ENCODE measurements at regions not wholly inside any gene's neighbourhood (a gene's known extent, or its start where the extent isn't known, plus 50 kb on each side); places are given as distances from the start of the nearest gene placed in this dataset.

GRCh38 chr3:6119367-6119766 lies 741.5 kb upstream of the GRM7 start:
- DNase-seq (ENCODE audit: low spot score in 2 of 2) (no peak), FAIRE-seq (no peak)

DNA sequence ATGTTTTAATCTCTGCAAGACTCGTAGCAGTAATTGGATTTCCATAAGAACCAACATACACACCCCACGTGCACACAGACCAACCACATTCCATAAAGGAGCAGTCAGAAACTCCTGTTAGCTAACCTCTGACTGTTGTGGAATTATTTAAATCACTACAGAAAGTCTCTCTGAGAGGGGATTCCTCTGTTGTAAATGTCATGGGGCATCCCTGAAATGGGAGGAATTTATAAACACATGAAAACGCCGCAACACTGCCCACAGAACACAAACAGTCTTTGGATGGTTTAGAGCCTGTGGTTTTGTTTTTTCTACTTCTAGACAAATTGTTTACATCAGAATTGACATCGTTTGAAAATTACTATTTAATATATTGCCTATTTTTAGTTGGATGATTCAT lies 740.1 kb upstream of the GRM7 start:
- no peak for DNase-seq (ENCODE audit: low spot score in 2 of 2)
- FAIRE-seq, result no peak

- no peak for DNase-seq (ENCODE audit: low spot score in 2 of 2)
- no peak for FAIRE-seq
Observed at GRCh38 chr3:6124875-6125274, 736.0 kb upstream of the GRM7 start.

- no peak for FAIRE-seq
- no peak for DNase-seq (ENCODE audit: low spot score in 2 of 2)
Observed at GRCh38 chr3:6125520-6125919, 735.4 kb upstream of the GRM7 start.

- DNase-seq (ENCODE audit: low spot score in 2 of 2), result no peak
- FAIRE-seq, result no peak
Observed at GRCh38 chr3:6132684-6133432, 728.1 kb upstream of the GRM7 start.

DNA sequence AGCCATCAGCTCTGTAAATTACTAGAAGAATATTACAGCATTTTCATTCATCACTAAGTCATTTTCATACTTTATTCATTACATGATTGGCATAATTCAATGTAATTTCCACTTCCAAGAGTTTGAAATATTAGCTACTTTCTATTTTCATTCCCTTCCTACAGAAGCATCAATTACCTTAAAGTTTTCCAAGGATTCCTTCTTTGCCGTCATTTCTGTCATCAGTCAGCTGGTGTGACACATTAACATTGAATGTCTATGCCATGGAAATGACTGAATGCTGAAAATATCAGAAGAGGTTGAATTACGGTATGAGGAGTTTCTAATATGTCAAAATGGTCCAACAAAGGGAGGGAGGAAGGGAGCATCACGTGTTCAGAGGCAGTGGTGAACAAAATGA lies 718.2 kb upstream of the GRM7 start:
- no peak for FAIRE-seq
- DNase-seq (ENCODE audit: low spot score in 2 of 2), result no peak

- no peak for FAIRE-seq
- DNase-seq (ENCODE audit: low spot score in 2 of 2), result no peak
Observed at GRCh38 chr3:6147883-6148282, 713.0 kb upstream of the GRM7 start.

DNA sequence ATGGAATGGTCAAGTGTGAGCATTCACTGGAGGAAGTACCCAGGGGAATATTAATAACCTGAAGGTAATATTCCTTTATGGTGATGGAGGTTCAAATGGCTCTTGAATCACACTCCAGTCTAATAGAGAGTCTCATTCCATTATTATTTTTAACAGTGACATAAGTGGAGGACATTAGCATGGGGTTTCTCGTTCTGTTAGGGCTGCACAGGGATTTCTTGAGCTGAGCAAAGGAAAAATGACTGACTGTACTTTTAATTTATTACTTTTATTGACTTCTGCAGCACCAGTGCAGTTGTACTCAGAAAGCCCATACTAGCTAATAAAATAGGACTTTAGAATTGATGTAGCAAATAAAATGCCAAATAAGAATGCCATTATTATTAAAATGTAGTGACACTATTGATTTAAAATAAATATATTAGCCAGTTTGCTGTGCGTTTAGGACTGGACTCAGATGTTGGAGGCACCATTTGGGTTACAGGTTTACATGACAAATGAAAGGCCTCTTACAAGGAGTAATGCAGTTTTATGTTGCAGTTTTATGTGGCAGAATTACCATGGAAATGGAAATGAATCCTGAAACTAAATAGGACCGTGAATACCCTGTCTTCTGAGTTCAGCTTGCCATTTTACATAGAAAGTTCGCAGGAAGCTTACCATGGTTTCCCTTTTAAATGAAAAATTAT lies 705.1 kb upstream of the GRM7 start:
- DNase-seq (ENCODE audit: low spot score in 2 of 2) (no peak), FAIRE-seq (no peak)

DNA sequence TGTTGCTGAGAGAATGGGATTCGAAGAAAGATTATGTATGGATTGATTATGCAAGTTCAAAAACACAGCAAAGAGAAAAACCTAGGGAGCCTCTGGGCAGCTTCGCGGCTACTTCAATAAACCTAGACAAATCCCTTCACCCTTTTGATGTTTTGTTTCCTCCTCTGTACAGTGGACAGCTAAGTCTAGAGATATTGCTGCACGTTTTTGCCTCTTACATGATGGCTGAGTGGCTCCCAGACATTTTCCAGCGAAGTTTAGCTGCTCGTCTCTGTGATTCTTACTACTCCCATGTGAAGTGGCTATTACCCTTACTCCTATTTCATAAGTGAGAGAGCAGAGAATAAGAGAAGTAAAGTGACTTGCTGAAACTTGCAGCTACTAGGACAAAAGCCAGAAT lies 695.0 kb upstream of the GRM7 start:
- FAIRE-seq, result no peak

DNA sequence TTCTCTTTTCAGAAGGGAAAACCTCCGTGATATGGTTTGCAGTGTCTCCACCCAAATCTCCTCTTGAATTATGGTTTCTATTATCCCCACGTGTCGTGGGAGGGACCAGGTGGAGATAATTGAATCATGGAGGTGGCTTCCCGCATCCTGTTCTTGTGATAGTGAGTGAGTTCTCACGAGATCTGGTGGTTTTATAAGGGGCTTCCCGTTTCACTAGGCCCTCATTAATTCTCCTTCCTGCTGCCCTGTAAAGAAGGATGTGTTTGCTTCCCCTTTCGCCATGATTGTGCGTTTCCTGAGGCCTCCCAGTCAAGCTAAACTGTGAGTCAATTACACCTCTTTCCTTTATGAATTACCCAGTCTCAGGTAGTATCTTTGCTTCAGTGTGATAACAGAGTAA lies 692.7 kb upstream of the GRM7 start:
- DNase-seq (ENCODE audit: low spot score in 2 of 2) (no peak), FAIRE-seq (no peak)

More for the DNA sequence above, 695.0 kb upstream of the GRM7 start:
- no peak for DNase-seq (ENCODE audit: low spot score in 2 of 2)

GRCh38 chr3:6172871-6173642 lies 687.9 kb upstream of the GRM7 start:
- no peak for FAIRE-seq

DNA sequence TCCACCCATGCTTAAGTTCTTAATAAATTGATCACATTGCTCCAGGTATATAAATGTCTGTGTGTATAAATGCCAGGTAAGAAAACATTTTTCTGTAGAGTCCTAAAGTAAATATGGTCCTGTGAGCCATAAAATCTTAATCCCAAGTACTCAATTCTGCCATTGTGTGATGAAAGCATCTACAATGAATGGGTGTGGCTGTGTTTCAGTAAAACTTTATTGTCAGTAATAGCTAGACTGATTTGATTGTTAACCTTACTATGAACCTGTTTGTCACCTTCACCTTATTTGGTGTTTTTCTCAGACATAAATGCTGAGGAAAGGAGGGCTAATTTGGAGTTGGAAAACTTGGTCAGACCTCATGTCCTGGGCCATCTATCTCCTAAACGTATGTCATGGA lies 683.5 kb upstream of the GRM7 start:
- FAIRE-seq, result no peak
- DNase-seq (ENCODE audit: low spot score in 2 of 2), result no peak

More at GRCh38 chr3:6172871-6173642, 687.9 kb upstream of the GRM7 start:
- DNase-seq (ENCODE audit: low spot score in 2 of 2), result no peak

DNA sequence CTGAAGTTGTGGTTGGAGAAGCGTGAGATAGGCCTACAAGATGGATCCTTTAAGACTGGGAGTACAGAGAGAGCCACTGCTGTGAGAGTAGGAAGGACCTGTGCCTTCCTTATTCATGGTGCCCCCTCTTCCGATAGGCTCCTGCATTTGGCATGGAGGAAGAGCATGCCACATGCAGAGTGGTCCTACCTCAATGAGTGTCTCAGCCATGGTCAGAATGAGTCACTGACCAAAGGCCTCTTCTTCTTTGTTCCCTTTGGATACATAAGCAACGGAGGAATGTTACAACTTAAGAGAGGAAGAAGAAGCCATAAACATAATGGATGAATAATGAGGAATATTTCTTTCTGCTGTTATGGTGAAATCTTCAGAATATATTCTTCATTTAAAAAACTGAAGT lies 681.2 kb upstream of the GRM7 start:
- DNase-seq (ENCODE audit: low spot score in 2 of 2), result no peak
- FAIRE-seq, result no peak

- FAIRE-seq, result no peak
Observed at GRCh38 chr3:6180171-6180570, 680.7 kb upstream of the GRM7 start.

DNA sequence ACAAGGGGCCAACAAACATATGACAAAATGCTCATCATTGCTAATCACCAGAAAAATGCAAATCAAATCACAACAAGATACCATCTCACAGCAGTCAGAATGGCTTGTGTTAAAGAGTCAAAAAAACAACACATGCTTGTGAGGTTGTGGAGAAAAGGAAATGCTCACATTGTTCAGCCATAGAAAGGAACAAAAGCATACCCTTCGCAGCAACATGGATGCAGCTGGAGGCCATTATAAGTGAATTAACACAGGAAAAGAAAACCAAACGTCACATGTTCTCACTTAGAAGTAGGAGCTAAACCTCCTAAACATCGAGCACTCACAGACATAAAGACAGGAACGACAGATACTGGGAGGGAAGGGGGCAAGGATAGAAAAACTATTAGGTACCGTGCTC lies 678.4 kb upstream of the GRM7 start:
- FAIRE-seq, result no peak
- no peak for DNase-seq (ENCODE audit: low spot score in 2 of 2)

More at GRCh38 chr3:6180171-6180570, 680.7 kb upstream of the GRM7 start:
- no peak for DNase-seq (ENCODE audit: low spot score in 2 of 2)

DNA sequence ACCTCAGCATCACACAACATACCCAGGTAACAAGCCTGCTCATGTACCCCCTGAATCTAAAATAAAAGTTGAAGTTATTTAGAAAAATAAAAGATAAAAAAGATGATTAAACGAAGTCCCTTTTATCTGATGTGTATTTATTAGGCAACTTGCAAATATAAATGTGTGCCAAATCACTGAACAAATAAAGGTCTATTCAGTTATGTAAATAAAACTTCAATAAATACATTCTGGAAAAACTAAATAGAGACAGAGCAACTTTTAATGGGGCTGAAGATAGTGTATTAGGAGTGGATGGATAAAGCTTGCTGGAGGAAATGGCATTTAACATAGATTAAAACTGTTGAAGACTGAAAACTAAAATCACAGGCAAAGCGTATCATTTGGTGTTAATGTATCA lies 678.0 kb upstream of the GRM7 start:
- DNase-seq (ENCODE audit: low spot score in 2 of 2) (no peak), FAIRE-seq (no peak)

- no peak for FAIRE-seq
- no peak for DNase-seq (ENCODE audit: low spot score in 2 of 2)
Observed at GRCh38 chr3:6189384-6189783, 671.5 kb upstream of the GRM7 start.

GRCh38 chr3:6204891-6205290 lies 656.0 kb upstream of the GRM7 start:
- no peak for FAIRE-seq
- no peak for DNase-seq (ENCODE audit: low spot score in 2 of 2)

DNA sequence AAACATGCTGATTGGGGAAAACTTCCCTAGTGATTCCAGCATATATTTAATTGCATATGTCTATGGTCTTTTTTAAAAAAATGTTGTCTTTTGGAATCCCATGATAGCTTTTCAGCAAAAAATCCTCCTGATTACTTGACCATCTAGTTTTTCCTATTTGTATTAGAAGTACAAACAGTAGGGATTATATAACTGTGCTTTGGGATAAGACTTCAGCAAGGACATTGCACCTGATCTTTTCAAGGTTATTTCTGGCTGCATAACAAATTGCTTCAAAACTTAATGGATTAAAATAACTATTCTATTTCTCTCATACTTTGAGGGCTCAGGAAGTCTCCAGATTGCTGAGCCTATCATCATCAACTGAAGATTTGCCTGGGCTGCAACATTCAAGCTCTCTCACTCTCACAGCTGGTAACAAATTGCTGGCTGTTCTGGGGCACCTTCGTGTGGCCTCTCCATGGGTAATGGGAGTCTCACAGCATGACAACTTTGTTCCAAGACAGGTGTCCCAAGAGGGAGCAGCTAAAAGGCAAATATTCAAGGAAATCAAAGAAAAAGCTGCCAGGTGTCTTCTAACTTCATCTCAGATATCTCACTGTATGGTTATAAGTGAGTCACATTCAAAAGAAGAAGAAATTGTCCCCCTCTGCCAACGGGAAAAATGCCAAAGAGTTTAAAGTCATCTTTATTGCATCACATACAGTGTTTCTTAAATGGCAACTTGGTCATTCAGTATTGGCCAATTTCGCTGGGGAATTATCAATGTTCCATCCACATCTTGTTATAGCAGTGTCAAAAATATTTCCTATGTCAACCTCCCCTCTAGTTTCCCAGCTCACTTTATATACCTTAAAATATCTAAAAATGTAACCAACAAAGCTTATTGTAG lies 644.5 kb upstream of the GRM7 start:
- DNase-seq (ENCODE audit: low spot score in 2 of 2) (no peak), FAIRE-seq (no peak)

DNA sequence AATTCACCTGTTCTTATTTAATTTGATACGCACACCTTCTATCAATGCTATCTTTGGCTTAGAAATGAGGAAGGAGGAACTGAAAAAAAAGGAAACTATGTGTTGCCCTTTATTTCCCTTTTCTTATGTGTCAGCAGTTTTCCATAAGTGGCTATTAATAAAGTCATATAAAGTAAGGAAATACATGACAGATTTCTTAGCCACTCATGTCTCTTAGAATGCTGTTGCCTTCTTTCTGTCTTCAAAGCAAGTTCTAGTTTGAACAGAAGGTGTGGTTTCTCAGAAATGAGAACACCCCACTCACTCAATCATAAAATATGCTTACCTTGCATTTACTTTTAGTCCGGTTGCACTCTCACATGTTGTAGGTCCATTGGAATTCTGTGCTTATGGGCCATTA lies 640.5 kb upstream of the GRM7 start:
- no peak for DNase-seq (ENCODE audit: low spot score in 2 of 2)
- FAIRE-seq, result no peak

Measured in frontal cortex (tissue), 3 donors.